Esophagus squamous epithelium (tissue), 4 donors: ENCODE measurements at regions not wholly inside any gene's neighbourhood (a gene's known extent, or its start where the extent isn't known, plus 50 kb on each side); places are given as distances from the start of the nearest gene placed in this dataset.

ENCODE experiments used
- POLR2A ChIP-seq, 4 donors: fragments of 450-650 bp; IDR thresholded peaks; one replicate each; pipeline ENCODE4 v1.6.1; 2017; ENCODE audit warnings: antibody characterized with exemption in 4 of 4, mild to moderate bottlenecking in 4 of 4, moderate library complexity in 3 of 4
- TF ChIP-seq, protein P1 (sequence below), 6 experiments: fragments of 450-650 bp in 4 of 6; fragments of 200-600 bp in 2 of 6; sonication (generic) in 2 of 6; IDR thresholded peaks; one replicate each; pipeline ENCODE4 v1.5.1; 2016 to 2019; ENCODE audit warnings: antibody characterized with exemption in 6 of 6, mild to moderate bottlenecking in 4 of 6, moderate library complexity in 4 of 6

DNA sequence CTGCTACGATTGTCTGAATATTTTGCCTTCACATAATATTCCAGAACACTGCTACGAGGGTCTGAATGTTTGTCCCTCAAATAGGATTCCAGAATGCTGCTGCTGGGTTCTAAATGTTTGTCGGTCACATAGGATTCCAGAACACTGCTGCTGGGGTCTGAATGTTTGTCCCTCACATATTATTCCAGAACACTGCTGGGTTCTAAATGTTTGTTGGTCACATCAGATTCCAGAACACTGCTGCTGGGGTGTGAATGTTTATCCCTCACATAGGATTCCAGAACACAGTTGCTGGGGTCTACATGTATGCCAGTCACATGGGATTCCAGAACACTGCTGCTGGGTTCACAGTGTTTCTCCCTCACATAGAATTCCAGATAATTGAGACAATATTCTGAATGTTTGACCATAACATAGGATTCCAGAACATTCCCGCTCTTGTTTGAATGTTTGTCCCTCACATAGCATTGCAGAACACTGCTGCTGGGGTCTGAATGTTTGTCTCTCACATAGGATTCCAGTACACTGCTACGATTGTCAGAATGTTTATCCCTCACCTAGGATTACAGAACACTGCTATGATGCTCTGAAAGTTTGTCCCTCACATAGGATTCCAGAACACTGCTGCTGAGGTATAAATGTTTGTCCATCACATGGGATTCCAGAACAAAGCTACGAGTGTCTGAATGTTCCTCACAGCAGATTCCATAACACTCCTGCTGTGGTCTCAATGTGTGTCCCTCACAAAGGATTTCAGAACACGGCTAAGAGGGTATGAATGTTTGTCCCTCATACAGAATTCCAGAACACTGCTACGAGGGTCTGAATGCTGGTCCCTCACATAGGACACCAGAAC is 201.8 kb downstream of the FOXD4L6 start:
- TF ChIP-seq, protein P1, sequence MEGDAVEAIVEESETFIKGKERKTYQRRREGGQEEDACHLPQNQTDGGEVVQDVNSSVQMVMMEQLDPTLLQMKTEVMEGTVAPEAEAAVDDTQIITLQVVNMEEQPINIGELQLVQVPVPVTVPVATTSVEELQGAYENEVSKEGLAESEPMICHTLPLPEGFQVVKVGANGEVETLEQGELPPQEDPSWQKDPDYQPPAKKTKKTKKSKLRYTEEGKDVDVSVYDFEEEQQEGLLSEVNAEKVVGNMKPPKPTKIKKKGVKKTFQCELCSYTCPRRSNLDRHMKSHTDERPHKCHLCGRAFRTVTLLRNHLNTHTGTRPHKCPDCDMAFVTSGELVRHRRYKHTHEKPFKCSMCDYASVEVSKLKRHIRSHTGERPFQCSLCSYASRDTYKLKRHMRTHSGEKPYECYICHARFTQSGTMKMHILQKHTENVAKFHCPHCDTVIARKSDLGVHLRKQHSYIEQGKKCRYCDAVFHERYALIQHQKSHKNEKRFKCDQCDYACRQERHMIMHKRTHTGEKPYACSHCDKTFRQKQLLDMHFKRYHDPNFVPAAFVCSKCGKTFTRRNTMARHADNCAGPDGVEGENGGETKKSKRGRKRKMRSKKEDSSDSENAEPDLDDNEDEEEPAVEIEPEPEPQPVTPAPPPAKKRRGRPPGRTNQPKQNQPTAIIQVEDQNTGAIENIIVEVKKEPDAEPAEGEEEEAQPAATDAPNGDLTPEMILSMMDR (IDR thresholded peaks at IDR 0.05): no peak
- TF ChIP-seq POLR2A (IDR thresholded peaks at IDR 0.05): no peak
